Amniotic epithelial cell (primary cell): ENCODE measurements at regions not wholly inside any gene's neighbourhood (a gene's known extent, or its start where the extent isn't known, plus 50 kb on each side); places are given as distances from the start of the nearest gene placed in this dataset.
A peak's percentile ranks its signal among the peaks of the same experiment; 100 is the strongest.

ENCODE experiments used
- DNase-seq: peaks from one replicate; pipeline ENCODE4 v3.0.0-alpha.2; 2010; ENCODE audit warnings: low read depth

- no peak for DNase-seq
These were observed 177.8 kb downstream of the ACKR3 start for GRCh38 chr2:236747426-236747825.

- no peak for DNase-seq
These were observed 178.3 kb downstream of the ACKR3 start for GRCh38 chr2:236747925-236748324.

- no peak for DNase-seq
These were observed 178.8 kb downstream of the ACKR3 start for GRCh38 chr2:236748385-236748784.

GRCh38 chr2:236748801-236749200 is 179.2 kb downstream of the ACKR3 start:
- no peak for DNase-seq

- peak; percentile 13 for DNase-seq
These were observed 179.7 kb downstream of the ACKR3 start for GRCh38 chr2:236749346-236749745.

GRCh38 chr2:236752096-236752495 is 182.5 kb downstream of the ACKR3 start:
- DNase-seq, result no peak

GRCh38 chr2:236753606-236754270 is 184.1 kb downstream of the ACKR3 start:
- DNase-seq, result no peak

GRCh38 chr2:236754271-236754944 is 184.8 kb downstream of the ACKR3 start:
- no peak for DNase-seq

- peak; percentile 71 for DNase-seq
These were observed 185.7 kb downstream of the ACKR3 start for GRCh38 chr2:236755278-236755840.

GRCh38 chr2:236758406-236758805 is 188.8 kb downstream of the ACKR3 start:
- DNase-seq, result no peak

GRCh38 chr2:236760246-236760645 is 190.6 kb downstream of the ACKR3 start:
- DNase-seq, result no peak

- DNase-seq, result no peak
These were observed 191.7 kb downstream of the ACKR3 start for GRCh38 chr2:236761358-236761757.

GRCh38 chr2:236762628-236763027 is 193.0 kb downstream of the ACKR3 start:
- no peak for DNase-seq

GRCh38 chr2:236763857-236764256 is 194.2 kb downstream of the ACKR3 start:
- DNase-seq, result no peak

- no peak for DNase-seq
These were observed 195.1 kb downstream of the ACKR3 start for GRCh38 chr2:236764716-236765115.

- DNase-seq, result no peak
These were observed 195.9 kb downstream of the ACKR3 start for GRCh38 chr2:236765478-236765877.

GRCh38 chr2:236766850-236767249 is 197.2 kb downstream of the ACKR3 start:
- DNase-seq, result no peak

- DNase-seq, result no peak
These were observed 198.3 kb downstream of the ACKR3 start for GRCh38 chr2:236767941-236768340.

- DNase-seq, result peak; percentile 69
These were observed 198.9 kb downstream of the ACKR3 start for GRCh38 chr2:236768393-236769140.

- peak; percentile 95 for DNase-seq
These were observed 200.5 kb downstream of the ACKR3 start for GRCh38 chr2:236769981-236770671.

GRCh38 chr2:236772220-236772837 is 202.7 kb downstream of the ACKR3 start:
- no peak for DNase-seq

- no peak for DNase-seq
These were observed 203.6 kb downstream of the ACKR3 start for GRCh38 chr2:236773206-236773605.
